ENCODE measurements at regions not wholly inside any gene's neighbourhood (a gene's known extent, or its start where the extent isn't known, plus 50 kb on each side); places are given as distances from the start of the nearest gene placed in this dataset.

DNA sequence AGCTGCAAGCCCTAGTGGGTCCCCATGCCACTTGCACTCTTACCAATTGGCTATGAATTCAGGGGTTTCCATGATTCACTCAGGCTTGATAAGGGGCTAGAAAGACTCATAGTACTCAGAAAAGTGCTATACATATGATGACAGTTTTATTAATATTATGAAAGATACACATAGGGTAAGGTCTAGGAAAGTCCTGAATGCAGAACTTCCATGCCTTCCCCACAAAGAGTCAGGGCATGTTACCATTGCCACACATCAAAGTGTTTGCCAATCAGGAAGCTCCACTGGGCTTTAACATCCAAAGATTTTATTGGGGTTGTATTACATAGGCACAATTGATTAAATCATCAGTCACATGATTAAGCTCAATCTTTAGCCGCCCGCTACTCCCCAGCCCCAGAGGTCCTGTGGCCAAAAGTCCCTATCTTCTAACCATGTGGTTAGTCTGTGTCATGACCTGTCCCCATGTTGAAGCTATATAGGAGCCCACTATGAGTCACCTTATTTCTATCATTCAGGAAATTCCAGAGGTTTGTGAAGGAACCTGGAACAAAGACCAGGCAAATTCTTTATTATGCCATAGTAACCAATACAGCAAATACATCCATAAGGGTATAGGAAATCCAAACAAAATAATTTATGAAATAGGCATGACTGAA is 635.6 kb downstream of the STPG2 start:
- no peak for ATAC-seq
- TF ChIP-seq, protein P1, sequence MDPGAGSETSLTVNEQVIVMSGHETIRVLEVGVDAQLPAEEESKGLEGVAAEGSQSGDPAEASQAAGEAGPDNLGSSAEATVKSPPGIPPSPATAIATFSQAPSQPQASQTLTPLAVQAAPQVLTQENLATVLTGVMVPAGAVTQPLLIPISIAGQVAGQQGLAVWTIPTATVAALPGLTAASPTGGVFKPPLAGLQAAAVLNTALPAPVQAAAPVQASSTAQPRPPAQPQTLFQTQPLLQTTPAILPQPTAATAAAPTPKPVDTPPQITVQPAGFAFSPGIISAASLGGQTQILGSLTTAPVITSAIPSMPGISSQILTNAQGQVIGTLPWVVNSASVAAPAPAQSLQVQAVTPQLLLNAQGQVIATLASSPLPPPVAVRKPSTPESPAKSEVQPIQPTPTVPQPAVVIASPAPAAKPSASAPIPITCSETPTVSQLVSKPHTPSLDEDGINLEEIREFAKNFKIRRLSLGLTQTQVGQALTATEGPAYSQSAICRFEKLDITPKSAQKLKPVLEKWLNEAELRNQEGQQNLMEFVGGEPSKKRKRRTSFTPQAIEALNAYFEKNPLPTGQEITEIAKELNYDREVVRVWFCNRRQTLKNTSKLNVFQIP (CRISPR knock-in tag; IDR thresholded peaks at IDR 0.05; ENCODE audit: borderline replicate concordance, low read depth): no peak
- no peak for TF ChIP-seq ESRRG (CRISPR knock-in tag; IDR thresholded peaks at IDR 0.05)
- no peak for TF ChIP-seq ZNF70 (CRISPR knock-in tag; IDR thresholded peaks at IDR 0.05)
- TF ChIP-seq RARB (CRISPR knock-in tag; IDR thresholded peaks at IDR 0.05): no peak
- TF ChIP-seq SNAI2 (CRISPR knock-in tag; IDR thresholded peaks at IDR 0.05): no peak
- TF ChIP-seq, protein P2, sequence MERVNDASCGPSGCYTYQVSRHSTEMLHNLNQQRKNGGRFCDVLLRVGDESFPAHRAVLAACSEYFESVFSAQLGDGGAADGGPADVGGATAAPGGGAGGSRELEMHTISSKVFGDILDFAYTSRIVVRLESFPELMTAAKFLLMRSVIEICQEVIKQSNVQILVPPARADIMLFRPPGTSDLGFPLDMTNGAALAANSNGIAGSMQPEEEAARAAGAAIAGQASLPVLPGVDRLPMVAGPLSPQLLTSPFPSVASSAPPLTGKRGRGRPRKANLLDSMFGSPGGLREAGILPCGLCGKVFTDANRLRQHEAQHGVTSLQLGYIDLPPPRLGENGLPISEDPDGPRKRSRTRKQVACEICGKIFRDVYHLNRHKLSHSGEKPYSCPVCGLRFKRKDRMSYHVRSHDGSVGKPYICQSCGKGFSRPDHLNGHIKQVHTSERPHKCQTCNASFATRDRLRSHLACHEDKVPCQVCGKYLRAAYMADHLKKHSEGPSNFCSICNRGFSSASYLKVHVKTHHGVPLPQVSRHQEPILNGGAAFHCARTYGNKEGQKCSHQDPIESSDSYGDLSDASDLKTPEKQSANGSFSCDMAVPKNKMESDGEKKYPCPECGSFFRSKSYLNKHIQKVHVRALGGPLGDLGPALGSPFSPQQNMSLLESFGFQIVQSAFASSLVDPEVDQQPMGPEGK (CRISPR knock-in tag; IDR thresholded peaks at IDR 0.05; ENCODE audit: borderline replicate concordance): no peak
- no peak for TF ChIP-seq ISL1 (CRISPR knock-in tag; IDR thresholded peaks at IDR 0.05)
- no peak for TF ChIP-seq GLIS3 (CRISPR knock-in tag; IDR thresholded peaks at IDR 0.05)
